Small intestine (tissue), 7 donors: ENCODE measurements at regions not wholly inside any gene's neighbourhood (a gene's known extent, or its start where the extent isn't known, plus 50 kb on each side); places are given as distances from the start of the nearest gene placed in this dataset.

Experiments used
- DNase-seq, 2 donors: peaks; one replicate each; pipeline versions ENCODE4 v3.0.0 to v3.0.0-alpha.2; 2013
- FAIRE-seq: peaks from 2 replicates; lab custom pipeline; 2012; peaks lifted over from hg19 to GRCh38; lab: Jason Lieb, UNC
- H3K27ac ChIP-seq, 3 donors: one replicate each; pipeline ENCODE4 v1.5.1; 2013; ENCODE audit warnings: low read length in 2 of 3, mild to moderate bottlenecking in 2 of 3, control low read depth in 1 of 3, inconsistent platforms in 1 of 3, low read depth in 1 of 3, moderate library complexity in 1 of 3
- H3K27me3 ChIP-seq, 3 donors: one replicate each; pipeline ENCODE4 v1.6.1; 2013; ENCODE audit warnings: low read length in 3 of 3, inconsistent platforms in 1 of 3; ENCODE audit not compliant: control insufficient read depth in 3 of 3, insufficient read depth in 3 of 3
- H3K36me3 ChIP-seq, 3 donors: one replicate each; pipeline ENCODE4 v1.6.1; 2013; ENCODE audit warnings: low read length in 3 of 3, inconsistent platforms in 1 of 3, low read depth in 1 of 3, mild to moderate bottlenecking in 1 of 3, moderate library complexity in 1 of 3; ENCODE audit not compliant: control insufficient read depth in 3 of 3, insufficient read depth in 2 of 3
- H3K4me1 ChIP-seq, 3 donors: one replicate each; pipeline ENCODE4 v1.6.1; 2013; ENCODE audit warnings: low read length in 2 of 3, inconsistent platforms in 1 of 3, low read depth in 1 of 3, mild to moderate bottlenecking in 1 of 3, moderate library complexity in 1 of 3; ENCODE audit not compliant: control insufficient read depth in 3 of 3, insufficient read depth in 2 of 3
- H3K4me3 ChIP-seq, 3 donors: one replicate each; pipeline ENCODE4 v1.5.1; 2013; ENCODE audit warnings: low read length in 3 of 3, control low read depth in 1 of 3, inconsistent platforms in 1 of 3, low read depth in 1 of 3, mild to moderate bottlenecking in 1 of 3, moderate library complexity in 1 of 3
- H3K9me3 ChIP-seq, 2 donors: one replicate each; pipeline ENCODE4 v1.6.1; 2013; ENCODE audit warnings: low read depth in 1 of 2, low read length in 1 of 2; ENCODE audit not compliant: control insufficient read depth in 2 of 2, insufficient read depth in 1 of 2
- WGBS, 3 donors: extraction: QIAGEN DNeasy Blood & Tissue Kit; methylation state at CpG; one replicate each; pipeline ENCODE4 v1.1.7; 2013; 5-methylcytosine and 5-hydroxymethylcytosine counted together
- donor health status: healthy with polysubstance abuse.
- donor health status: control.
- donor health status: control.
- donor health status: Bipolar disorder and iron deficiency.
- donor health status: healthy.

GRCh38 chr1:79457562-79458224, 451.2 kb upstream of the ADGRL4 start:
- H3K27me3 ChIP-seq = no peaks in the 10 kb centered on the region
- no peaks in the 10 kb centered on the region for H3K36me3 ChIP-seq
- H3K4me1 ChIP-seq = no peaks in the 10 kb centered on the region
- no peak overlapping the region for H3K27ac ChIP-seq
- DNase-seq (no peak), FAIRE-seq (no peak)
- no peaks in the 10 kb centered on the region for H3K9me3 ChIP-seq
- 56 to 68% (median 57%) methylated on average over 5 of the region's 5 CpGs for WGBS, 3 donors
- H3K4me3 ChIP-seq = no peak overlapping the region

GRCh38 chr1:79448426-79448825, 441.9 kb upstream of the ADGRL4 start:
- no peaks in the 10 kb centered on the region for H3K27me3 ChIP-seq
- H3K27ac ChIP-seq = no peak overlapping the region
- WGBS, 3 donors = 76 to 82% (median 80%) methylated on average over 2 of the region's 2 CpGs
- DNase-seq (no peak), FAIRE-seq (no peak)
- H3K9me3 ChIP-seq = no peaks in the 10 kb centered on the region
- H3K4me3 ChIP-seq = no peak overlapping the region
- H3K36me3 ChIP-seq = no peaks in the 10 kb centered on the region
- H3K4me1 ChIP-seq = no peaks in the 10 kb centered on the region

DNA sequence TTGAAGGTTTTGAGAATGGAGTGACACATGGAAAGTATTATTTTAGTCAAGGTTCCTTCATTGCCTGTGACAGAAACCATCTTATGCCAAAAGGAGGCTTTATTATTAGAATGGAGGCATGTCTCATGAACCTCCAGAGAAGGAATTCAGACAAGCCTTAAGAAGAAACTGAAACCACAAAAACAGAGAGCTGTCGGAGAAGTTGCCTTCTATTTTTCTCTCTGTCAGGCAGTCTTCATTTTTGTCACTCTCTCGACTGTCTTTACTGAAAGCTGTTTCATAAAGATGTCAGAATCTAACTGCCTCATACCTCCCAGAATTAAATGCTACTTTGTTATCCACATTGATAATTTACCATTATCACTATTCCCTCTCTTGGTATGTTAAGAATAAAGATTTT, 434.7 kb upstream of the ADGRL4 start:
- no peaks in the 10 kb centered on the region for H3K9me3 ChIP-seq
- no peaks in the 10 kb centered on the region for H3K4me1 ChIP-seq
- no peak overlapping the region for H3K4me3 ChIP-seq
- no peak overlapping the region for H3K27ac ChIP-seq
- WGBS, 3 donors = 56 to 68% (median 63%) methylated on average over 2 of the region's 2 CpGs
- no peaks in the 10 kb centered on the region for H3K27me3 ChIP-seq
- no peak for FAIRE-seq
- no peaks in the 10 kb centered on the region for H3K36me3 ChIP-seq
- DNase-seq = no peak

DNA sequence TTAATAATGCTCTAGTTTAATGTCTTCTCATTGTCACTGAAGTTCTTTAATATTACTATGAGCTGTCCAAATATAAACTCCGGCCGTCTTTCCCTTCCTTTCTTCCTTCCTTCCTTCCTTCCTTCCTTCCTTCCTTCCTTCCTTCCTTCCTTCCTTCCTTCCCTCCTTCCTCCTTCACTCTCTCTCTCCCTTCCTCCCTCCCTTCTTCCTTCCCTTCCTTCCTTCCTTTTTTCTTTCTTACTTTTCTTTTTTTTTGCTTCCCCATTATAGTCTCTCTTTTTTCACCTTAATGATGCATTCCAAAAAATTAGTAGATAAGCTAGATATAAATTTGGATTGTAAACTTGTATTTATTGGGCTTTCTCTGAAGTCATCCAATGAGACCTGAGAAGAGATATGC, 431.0 kb upstream of the ADGRL4 start:
- 82 to 92% (median 83%) methylated on average over 2 of the region's 2 CpGs for WGBS, 3 donors
- Histone ChIP-seq H3K27ac (no peak overlapping the region), H3K9me3 (no peaks in the 10 kb centered on the region), H3K36me3 (no peaks in the 10 kb centered on the region), H3K4me1 (no peaks in the 10 kb centered on the region), H3K27me3 (no peaks in the 10 kb centered on the region), H3K4me3 (no peak overlapping the region)
- DNase-seq (no peak), FAIRE-seq (no peak)

GRCh38 chr1:79431340-79431739, 424.8 kb upstream of the ADGRL4 start:
- Histone ChIP-seq H3K4me1 (no peaks in the 10 kb centered on the region), H3K36me3 (no peaks in the 10 kb centered on the region), H3K9me3 (no peaks in the 10 kb centered on the region), H3K27ac (no peak overlapping the region), H3K4me3 (no peak overlapping the region), H3K27me3 (no peaks in the 10 kb centered on the region)
- FAIRE-seq = no peak
- no peak for DNase-seq
- WGBS, 3 donors = 46 to 59% (median 51%) methylated on average over 2 of the region's 2 CpGs

- Histone ChIP-seq H3K9me3 (no peaks in the 10 kb centered on the region), H3K36me3 (no peaks in the 10 kb centered on the region), H3K4me1 (no peaks in the 10 kb centered on the region), H3K27me3 (no peaks in the 10 kb centered on the region), H3K4me3 (no peak overlapping the region), H3K27ac (no peak overlapping the region)
- FAIRE-seq = no peak
- DNase-seq = no peak
- WGBS, 3 donors = 53 to 77% (median 73%) methylated on average over 11 of the region's 11 CpGs
Observed at GRCh38 chr1:79430437-79430836, 423.9 kb upstream of the ADGRL4 start.

DNA sequence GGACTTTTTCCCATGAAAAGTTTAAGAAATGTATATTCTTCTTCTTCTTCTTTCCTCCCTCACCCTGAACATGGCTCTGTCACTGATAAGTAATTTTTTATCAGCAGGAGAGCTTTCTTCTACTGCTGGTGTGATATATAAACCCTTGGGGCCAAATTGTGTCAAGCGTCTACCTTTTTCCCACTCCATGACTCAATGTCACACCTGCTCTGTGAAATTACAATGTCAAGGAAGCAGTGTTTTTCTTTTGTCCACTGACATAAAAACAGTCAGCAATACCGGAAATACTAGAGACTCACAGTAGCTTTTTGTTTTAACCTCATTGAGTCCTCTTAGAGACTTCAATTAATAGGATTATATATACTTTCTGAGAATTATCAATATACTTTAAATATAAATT, 416.2 kb upstream of the ADGRL4 start:
- H3K36me3 ChIP-seq = no peaks in the 10 kb centered on the region
- DNase-seq = no peak
- no peak overlapping the region for H3K27ac ChIP-seq
- H3K9me3 ChIP-seq = no peaks in the 10 kb centered on the region
- no peak overlapping the region for H3K4me3 ChIP-seq
- FAIRE-seq = no peak
- H3K4me1 ChIP-seq = no peaks in the 10 kb centered on the region
- WGBS, 3 donors = 77 to 86% (median 83%) methylated on average over 2 of the region's 2 CpGs
- H3K27me3 ChIP-seq = no peaks in the 10 kb centered on the region

GRCh38 chr1:79398501-79398900, 392.0 kb upstream of the ADGRL4 start:
- no peaks in the 10 kb centered on the region for H3K27me3 ChIP-seq
- no peaks in the 10 kb centered on the region for H3K36me3 ChIP-seq
- DNase-seq (no peak), FAIRE-seq (no peak)
- no peak overlapping the region for H3K27ac ChIP-seq
- no peaks in the 10 kb centered on the region for H3K9me3 ChIP-seq
- H3K4me3 ChIP-seq = no peak overlapping the region
- WGBS, 3 donors = 75 to 91% (median 76%) methylated on average over 2 of the region's 2 CpGs
- no peaks in the 10 kb centered on the region for H3K4me1 ChIP-seq

DNA sequence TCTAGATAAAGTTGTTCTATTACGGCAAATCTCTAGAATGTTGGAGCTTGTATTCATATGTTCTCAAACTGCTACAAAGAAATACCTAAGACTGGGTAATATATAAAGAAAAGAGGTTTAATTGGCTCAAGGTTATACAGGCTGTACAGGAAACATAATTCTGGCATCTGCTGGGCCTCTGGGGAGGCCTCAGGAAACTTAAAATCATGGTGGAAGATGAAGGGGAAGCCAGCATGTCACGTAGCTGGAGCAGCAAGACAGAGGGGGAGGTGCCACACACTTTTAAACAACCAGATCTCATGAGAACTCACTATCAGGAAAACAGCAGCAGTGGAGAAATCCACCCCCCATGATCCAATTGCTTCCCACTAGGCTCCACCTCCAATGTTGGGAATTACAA, 390.4 kb upstream of the ADGRL4 start:
- Histone ChIP-seq H3K36me3 (no peaks in the 10 kb centered on the region), H3K9me3 (no peaks in the 10 kb centered on the region), H3K4me3 (no peak overlapping the region), H3K27me3 (no peaks in the 10 kb centered on the region), H3K27ac (no peak overlapping the region), H3K4me1 (no peaks in the 10 kb centered on the region)
- FAIRE-seq (no peak), DNase-seq (no peak)
- WGBS, 3 donors = 62 to 70% (median 69%) methylated on average over 2 of the region's 2 CpGs
